Spleen (tissue), 7 donors: ENCODE measurements at regions not wholly inside any gene's neighbourhood (a gene's known extent, or its start where the extent isn't known, plus 50 kb on each side); places are given as distances from the start of the nearest gene placed in this dataset.

Experiments used
- POLR2A ChIP-seq, 3 donors: fragments of 450-650 bp; IDR thresholded peaks; one replicate each; pipeline ENCODE4 v1.5.1; 2017; ENCODE audit warnings: antibody characterized with exemption in 3 of 3, mild to moderate bottlenecking in 1 of 3
- POLR2AphosphoS5 ChIP-seq, 3 donors: sonication (generic); formaldehyde crosslinking; IDR thresholded peaks; one replicate each; pipeline ENCODE4 v1.5.1; 2017; ENCODE audit warnings: antibody characterized with exemption in 3 of 3
- TF ChIP-seq, protein P1 (sequence below), 11 experiments: fragments of 200-600 bp in 7 of 11; fragments of 450-650 bp in 4 of 11; sonication (generic) in 4 of 11; IDR thresholded peaks in 8 of 11; conservative IDR thresholded peaks in 3 of 11; 1 replicate in 7 of 11; 2 replicates in 4 of 11; pipeline versions ENCODE4 v1.4.0 to v1.8.0; 2016 to 2021; ENCODE audit warnings: antibody characterized with exemption in 11 of 11, inconsistent platforms in 4 of 11, mild to moderate bottlenecking in 1 of 11
- donor health status: DM: no; HTN: no; CAD: no; lungs with moderate emphysema.
- donor health status: DM: no; HTN: no; CAD: no.
- donor health status: DM: no; HTN: no; CAD: no.

DNA sequence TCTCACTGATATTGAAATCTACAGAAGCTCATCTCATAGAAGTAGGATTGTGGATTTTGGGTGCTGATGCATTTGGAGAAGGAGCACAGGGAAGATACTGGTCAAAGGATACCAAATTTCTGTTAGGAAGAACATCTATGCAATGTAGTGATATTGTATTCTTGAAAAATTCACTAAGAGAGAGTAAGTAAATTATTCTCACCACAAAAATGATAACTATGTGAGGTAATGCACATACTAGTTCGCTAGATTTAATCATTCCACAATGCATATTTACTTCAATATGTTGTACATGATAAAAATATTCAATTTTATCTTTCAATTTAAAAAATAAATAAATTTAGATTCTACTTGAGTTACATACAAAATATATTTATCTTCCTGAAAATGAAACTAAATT lies 2040.5 kb upstream of the C9orf72 start:
- TF ChIP-seq, protein P1, sequence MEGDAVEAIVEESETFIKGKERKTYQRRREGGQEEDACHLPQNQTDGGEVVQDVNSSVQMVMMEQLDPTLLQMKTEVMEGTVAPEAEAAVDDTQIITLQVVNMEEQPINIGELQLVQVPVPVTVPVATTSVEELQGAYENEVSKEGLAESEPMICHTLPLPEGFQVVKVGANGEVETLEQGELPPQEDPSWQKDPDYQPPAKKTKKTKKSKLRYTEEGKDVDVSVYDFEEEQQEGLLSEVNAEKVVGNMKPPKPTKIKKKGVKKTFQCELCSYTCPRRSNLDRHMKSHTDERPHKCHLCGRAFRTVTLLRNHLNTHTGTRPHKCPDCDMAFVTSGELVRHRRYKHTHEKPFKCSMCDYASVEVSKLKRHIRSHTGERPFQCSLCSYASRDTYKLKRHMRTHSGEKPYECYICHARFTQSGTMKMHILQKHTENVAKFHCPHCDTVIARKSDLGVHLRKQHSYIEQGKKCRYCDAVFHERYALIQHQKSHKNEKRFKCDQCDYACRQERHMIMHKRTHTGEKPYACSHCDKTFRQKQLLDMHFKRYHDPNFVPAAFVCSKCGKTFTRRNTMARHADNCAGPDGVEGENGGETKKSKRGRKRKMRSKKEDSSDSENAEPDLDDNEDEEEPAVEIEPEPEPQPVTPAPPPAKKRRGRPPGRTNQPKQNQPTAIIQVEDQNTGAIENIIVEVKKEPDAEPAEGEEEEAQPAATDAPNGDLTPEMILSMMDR (IDR thresholded peaks at IDR 0.05 in 8 of 11, conservative IDR thresholded peaks at IDR 0.05 in 3 of 11), result no peak
- TF ChIP-seq POLR2A (IDR thresholded peaks at IDR 0.05) (no peak), POLR2AphosphoS5 (IDR thresholded peaks at IDR 0.05) (no peak)
